A549 (cell line): ENCODE measurements at regions not wholly inside any gene's neighbourhood (a gene's known extent, or its start where the extent isn't known, plus 50 kb on each side); places are given as distances from the start of the nearest gene placed in this dataset.

ENCODE experiments used
- CHD4 ChIP-seq: fragments of 200-600 bp; sonication (generic); IDR thresholded peaks from 2 replicates; pipeline ENCODE4 v1.6.1; 2016; ENCODE audit warnings: antibody characterized with exemption, mild to moderate bottlenecking, borderline replicate concordance
- KDM1A ChIP-seq: fragments of 200-600 bp; sonication (generic); IDR thresholded peaks from 2 replicates; pipeline ENCODE4 v1.6.1; 2016; ENCODE audit warnings: low read depth, mild to moderate bottlenecking
- POLR2AphosphoS2 ChIP-seq: conservative IDR thresholded peaks from 2 replicates; pipeline ENCODE4 v1.6.1; 2012; ENCODE audit warnings: low read length, improper control_type of control experiment, inconsistent platforms
- RAD21 ChIP-seq, 2 experiments: fragments of >200 bp in 1 of 2; sonication (Bioruptor Twin) in 1 of 2; formaldehyde crosslinking in 1 of 2; IDR thresholded peaks in 1 of 2; conservative IDR thresholded peaks in 1 of 2; 2 replicates in 1 of 2; 3 replicates in 1 of 2; pipeline ENCODE4 v1.6.1; 2012 to 2018; ENCODE audit warnings: inconsistent platforms in 1 of 2
- TF ChIP-seq, protein P1 (sequence below): fragments of 450-650 bp; IDR thresholded peaks from 2 replicates; pipeline ENCODE4 v1.6.1; 2014; ENCODE audit warnings: antibody characterized with exemption

DNA sequence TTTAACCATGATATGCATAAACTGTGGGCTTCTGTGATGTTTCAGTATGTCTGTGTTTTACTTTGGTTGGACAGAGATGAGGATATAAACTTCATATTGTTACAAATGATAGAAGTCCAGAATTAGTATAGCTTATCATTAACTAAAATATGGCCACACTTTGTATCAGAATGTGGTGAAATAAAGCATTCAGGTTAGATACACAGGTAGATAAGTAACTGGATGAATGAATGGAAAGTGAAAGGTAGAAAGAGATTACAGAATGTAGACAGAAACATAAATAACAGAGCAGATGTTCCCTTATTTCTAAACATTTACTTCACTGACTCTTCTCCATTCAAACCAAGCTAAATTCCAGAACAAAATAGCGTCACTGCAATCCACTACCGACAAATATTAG lies 1033.8 kb downstream of the CDH18 start:
- TF ChIP-seq POLR2AphosphoS2 (no peak), KDM1A (no peak), CHD4 (no peak), RAD21 (conservative IDR thresholded peaks at IDR 0.05 in 1 of 2, IDR thresholded peaks at IDR 0.05 in 1 of 2) (no peak)
- TF ChIP-seq, protein P1, sequence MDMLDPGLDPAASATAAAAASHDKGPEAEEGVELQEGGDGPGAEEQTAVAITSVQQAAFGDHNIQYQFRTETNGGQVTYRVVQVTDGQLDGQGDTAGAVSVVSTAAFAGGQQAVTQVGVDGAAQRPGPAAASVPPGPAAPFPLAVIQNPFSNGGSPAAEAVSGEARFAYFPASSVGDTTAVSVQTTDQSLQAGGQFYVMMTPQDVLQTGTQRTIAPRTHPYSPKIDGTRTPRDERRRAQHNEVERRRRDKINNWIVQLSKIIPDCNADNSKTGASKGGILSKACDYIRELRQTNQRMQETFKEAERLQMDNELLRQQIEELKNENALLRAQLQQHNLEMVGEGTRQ, result no peak
